K562 (cell line): ENCODE measurements at regions not wholly inside any gene's neighbourhood (a gene's known extent, or its start where the extent isn't known, plus 50 kb on each side); places are given as distances from the start of the nearest gene placed in this dataset.

Experiments
- MEF2A ChIP-seq: IDR thresholded peaks from 2 replicates; pipeline ENCODE4 v1.6.1; 2011; ENCODE audit warnings: low read depth, mild to moderate bottlenecking, low read length, moderate library complexity; ENCODE audit not compliant: control insufficient read depth
- NFIC ChIP-seq: fragments of 450-650 bp; IDR thresholded peaks from 2 replicates; pipeline ENCODE4 v1.6.1; 2017; ENCODE audit warnings: mild to moderate bottlenecking, inconsistent platforms
- POLR2AphosphoS5 ChIP-seq: IDR thresholded peaks from 2 replicates; pipeline ENCODE4 v1.6.1; 2011; ENCODE audit warnings: mild to moderate bottlenecking, low read depth, low read length, moderate library complexity; ENCODE audit not compliant: control insufficient read depth, insufficient read depth
- TF ChIP-seq, protein P1 (sequence below): fragments of 250-450 bp; sonication (Bioruptor Pico); IDR thresholded peaks from 2 replicates; pipeline ENCODE4 v1.4.0; 2020; ENCODE audit warnings: mild to moderate bottlenecking
- TF ChIP-seq, protein P2 (sequence below): sonication (generic); formaldehyde crosslinking; IDR thresholded peaks from 2 replicates; pipeline ENCODE4 v1.8.0; 2023; ENCODE audit warnings: mild to moderate bottlenecking, missing genetic modification reagents
- TF ChIP-seq, protein P3 (sequence below): sonication (generic); formaldehyde crosslinking; IDR thresholded peaks from 2 replicates; pipeline ENCODE4 v1.8.0; 2022; ENCODE audit warnings: mild to moderate bottlenecking, missing genetic modification reagents

DNA sequence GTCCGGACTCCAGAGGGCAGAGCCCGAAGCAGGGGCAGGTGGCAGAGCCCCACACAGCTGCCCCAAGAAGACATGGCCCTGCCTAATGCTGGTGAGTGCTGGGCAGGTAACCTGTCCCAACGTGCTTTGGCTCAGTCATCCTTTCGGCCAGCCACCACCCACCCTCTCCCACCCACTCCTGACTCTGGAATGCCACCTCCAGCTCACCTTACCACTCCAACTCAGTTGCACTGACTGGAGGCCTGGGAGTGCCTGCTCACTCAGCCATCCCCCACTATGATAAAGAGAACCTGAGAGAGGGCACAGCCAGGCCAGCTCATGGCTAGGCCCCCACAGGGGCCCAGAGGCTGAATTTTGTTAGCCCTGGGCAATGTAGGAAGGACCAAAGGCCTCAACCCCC is 53.8 kb upstream of the MPEG1 start:
- TF ChIP-seq NFIC = no peak
- TF ChIP-seq, protein P1, sequence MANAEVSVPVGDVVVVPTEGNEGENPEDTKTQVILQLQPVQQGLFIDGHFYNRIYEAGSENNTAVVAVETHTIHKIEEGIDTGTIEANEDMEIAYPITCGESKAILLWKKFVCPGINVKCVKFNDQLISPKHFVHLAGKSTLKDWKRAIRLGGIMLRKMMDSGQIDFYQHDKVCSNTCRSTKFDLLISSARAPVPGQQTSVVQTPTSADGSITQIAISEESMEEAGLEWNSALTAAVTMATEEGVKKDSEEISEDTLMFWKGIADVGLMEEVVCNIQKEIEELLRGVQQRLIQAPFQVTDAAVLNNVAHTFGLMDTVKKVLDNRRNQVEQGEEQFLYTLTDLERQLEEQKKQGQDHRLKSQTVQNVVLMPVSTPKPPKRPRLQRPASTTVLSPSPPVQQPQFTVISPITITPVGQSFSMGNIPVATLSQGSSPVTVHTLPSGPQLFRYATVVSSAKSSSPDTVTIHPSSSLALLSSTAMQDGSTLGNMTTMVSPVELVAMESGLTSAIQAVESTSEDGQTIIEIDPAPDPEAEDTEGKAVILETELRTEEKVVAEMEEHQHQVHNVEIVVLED (CRISPR knock-in tag) = no peak
- TF ChIP-seq MEF2A = no peak
- no peak for TF ChIP-seq POLR2AphosphoS5
- TF ChIP-seq, protein P2, sequence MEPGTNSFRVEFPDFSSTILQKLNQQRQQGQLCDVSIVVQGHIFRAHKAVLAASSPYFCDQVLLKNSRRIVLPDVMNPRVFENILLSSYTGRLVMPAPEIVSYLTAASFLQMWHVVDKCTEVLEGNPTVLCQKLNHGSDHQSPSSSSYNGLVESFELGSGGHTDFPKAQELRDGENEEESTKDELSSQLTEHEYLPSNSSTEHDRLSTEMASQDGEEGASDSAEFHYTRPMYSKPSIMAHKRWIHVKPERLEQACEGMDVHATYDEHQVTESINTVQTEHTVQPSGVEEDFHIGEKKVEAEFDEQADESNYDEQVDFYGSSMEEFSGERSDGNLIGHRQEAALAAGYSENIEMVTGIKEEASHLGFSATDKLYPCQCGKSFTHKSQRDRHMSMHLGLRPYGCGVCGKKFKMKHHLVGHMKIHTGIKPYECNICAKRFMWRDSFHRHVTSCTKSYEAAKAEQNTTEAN (CRISPR knock-in tag) = no peak
- TF ChIP-seq, protein P3, sequence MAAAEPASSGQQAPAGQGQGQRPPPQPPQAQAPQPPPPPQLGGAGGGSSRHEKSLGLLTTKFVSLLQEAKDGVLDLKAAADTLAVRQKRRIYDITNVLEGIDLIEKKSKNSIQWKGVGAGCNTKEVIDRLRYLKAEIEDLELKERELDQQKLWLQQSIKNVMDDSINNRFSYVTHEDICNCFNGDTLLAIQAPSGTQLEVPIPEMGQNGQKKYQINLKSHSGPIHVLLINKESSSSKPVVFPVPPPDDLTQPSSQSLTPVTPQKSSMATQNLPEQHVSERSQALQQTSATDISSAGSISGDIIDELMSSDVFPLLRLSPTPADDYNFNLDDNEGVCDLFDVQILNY = no peak
